ENCODE measurements at regions not wholly inside any gene's neighbourhood (a gene's known extent, or its start where the extent isn't known, plus 50 kb on each side); places are given as distances from the start of the nearest gene placed in this dataset.

DNA sequence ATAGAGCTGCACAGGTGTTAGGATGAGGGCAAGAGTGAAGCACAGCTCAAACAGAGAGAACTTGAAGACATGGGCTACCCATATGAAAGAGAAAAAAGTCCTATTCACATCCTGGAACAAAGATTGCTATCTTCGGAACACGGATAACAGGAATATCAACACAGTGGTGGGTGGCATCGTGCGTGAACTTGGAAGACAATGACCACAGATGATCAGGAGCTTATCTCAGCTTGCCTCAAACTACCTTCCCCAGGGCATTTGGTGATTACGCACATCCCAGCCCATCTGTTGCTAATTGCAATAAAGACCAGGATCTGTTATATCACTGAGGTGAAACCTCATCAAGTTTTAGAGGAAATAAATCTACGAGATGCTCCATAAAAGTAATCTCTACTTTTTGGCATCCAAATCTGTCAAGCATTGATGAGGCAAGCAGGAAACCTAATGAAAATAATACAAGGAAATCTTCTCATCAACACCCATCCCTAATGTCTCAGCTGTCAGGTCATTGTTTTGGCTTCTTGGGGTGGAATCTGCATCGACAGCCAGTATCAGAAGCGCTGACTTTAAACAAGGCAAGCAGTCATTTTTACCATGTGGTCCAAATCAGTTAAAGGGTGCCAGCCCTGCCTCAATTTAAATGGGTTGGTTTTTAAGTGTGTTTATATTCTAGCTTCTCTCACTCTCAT lies 188.2 kb downstream of the SPCS3 start:
- DNase-seq (ENCODE audit: low read depth, low spot score), result no peak

DNA sequence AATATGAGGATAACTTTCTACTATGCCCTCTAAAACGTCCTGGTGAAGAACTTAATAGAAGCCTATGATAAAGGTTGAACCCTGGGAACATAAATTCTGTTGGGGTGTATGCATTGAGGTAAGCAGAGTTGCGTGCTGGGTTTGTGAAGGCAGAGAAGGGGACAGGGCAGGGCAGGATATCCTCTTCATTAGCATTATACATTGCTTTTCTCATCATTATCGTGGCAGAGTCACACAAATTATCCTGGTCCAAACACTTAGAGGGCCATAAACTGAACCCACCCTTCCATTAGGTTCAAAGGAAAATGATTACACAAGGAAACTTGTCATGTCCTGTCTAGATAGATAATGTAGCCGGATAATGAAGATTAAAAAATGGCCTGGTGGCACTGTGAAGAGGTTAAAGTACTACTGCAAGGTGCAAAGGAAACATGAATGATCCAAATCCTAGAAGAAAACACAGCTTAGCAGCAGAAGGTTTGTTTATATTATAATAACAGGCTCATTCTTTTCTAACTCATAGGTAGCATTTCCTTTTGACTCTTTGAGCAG lies 189.1 kb downstream of the SPCS3 start:
- no peak for DNase-seq (ENCODE audit: low read depth, low spot score)

DNA sequence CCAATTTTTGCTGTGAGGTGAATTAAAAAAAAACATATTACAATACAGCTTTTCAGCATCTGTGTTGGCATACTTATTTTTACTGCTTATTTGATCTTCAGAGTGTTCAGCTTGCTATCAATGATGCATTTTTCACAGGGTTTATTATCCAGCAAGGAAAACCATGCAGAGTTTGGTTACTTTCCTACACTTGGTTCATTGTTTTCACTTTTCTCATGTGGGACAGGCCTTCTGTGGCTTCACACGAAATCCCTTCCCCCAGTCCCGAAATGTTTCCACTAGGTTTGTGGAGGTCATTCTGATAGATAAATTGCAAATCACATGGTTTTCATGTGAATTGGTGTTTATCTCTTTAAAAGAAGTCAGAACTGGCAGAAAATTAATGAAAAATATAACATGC lies 205.8 kb downstream of the SPCS3 start:
- no peak for DNase-seq (ENCODE audit: low read depth, low spot score)

- DNase-seq (ENCODE audit: low read depth, low spot score), result no peak
Measured at GRCh38 chr4:176526704-176527103, 206.9 kb downstream of the SPCS3 start.

DNA sequence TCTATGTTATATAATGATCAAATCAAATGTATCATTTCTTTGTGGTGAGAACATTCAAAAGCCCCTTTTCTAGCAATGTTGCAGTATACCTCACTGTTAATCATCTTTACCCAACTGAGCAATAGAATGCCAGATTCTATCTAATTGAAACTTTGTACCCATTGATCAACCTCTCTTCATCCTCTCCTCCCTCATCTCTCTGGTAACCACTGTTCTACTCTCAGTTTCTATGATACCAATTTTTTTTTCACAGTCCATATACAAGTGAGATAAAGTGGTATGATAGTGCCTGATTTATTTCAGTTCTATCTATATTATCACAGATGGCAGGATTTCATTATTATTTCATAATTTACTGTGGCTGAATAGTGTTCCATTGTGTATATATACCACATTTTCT lies 209.8 kb downstream of the SPCS3 start:
- no peak for DNase-seq (ENCODE audit: low read depth, low spot score)

- no peak for DNase-seq (ENCODE audit: low read depth, low spot score)
Measured at GRCh38 chr4:176533159-176533558, 213.4 kb downstream of the SPCS3 start.

- no peak for DNase-seq (ENCODE audit: low read depth, low spot score)
Measured at GRCh38 chr4:176534566-176534965, 214.8 kb downstream of the SPCS3 start.

GRCh38 chr4:176538217-176538925 lies 218.6 kb downstream of the SPCS3 start:
- no peak for DNase-seq (ENCODE audit: low read depth, low spot score)

GRCh38 chr4:176539091-176539784 lies 219.5 kb downstream of the SPCS3 start:
- DNase-seq (ENCODE audit: low read depth, low spot score), result no peak

- DNase-seq (ENCODE audit: low read depth, low spot score), result no peak
Measured at GRCh38 chr4:176539785-176540175, 220.0 kb downstream of the SPCS3 start.

DNA sequence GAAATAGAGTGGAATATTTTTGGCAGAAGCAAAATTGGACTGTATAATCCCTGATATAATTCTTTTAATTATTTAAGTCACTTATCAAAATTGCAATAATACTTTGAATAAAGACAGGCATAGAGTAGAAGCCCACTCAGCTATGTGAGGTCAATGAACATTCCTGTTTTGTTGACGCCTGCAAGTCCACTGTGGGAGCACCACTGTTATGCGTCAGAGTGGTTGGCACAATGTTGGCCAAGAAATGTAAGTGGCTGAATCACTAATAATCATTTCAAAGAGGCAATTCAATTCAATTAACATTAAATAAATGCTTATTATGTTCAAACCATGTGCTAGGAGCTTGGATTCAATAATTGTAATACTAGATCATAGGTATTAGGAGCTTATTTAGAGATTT lies 221.0 kb downstream of the SPCS3 start:
- no peak for DNase-seq (ENCODE audit: low read depth, low spot score)

DNA sequence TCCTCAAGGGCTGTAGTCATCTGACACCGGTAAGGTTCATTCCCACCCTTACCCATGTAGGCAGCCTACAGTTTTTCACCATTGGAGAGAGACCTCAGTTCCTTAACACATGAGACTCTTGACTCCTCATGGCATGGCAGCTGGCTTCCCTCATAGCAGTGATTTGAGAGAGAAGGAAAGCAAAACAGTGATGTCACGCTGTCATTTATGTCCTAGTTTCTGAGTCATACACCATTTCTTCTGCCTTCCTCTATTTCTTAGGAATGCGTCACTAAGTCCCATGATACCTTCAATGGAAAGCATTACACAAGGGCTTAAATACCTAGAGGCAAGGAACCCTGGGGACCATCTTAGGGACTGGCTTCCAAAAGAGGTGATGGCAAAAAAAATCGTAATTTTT lies 226.1 kb downstream of the SPCS3 start:
- DNase-seq (ENCODE audit: low read depth, low spot score), result no peak

DNA sequence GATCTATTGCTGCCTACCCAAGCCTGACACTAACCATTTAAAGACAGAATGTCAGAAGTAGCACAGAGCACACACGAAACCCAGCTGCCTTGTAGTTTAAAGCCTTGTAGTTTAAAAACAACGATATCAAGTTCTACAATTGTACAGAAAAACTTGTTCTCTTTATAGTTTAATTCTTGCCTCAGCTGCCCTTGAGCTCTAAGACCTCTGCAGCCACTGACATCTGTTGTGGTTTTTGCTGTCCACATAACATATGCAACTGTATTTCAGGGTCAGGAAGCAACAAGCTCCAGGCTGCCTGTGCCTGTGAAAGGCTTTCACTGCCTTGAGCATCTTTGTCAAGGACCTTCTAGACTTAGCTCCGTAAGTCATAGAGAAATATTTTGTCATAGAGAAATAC lies 227.2 kb downstream of the SPCS3 start:
- no peak for DNase-seq (ENCODE audit: low read depth, low spot score)

- DNase-seq (ENCODE audit: low read depth, low spot score), result no peak
Measured at GRCh38 chr4:176548571-176548970, 228.8 kb downstream of the SPCS3 start.

GRCh38 chr4:176549161-176549865 lies 229.5 kb downstream of the SPCS3 start:
- DNase-seq (ENCODE audit: low read depth, low spot score), result no peak

GRCh38 chr4:176558661-176559060 lies 234.1 kb downstream of the VEGFC start:
- DNase-seq (ENCODE audit: low read depth, low spot score), result no peak

DNA sequence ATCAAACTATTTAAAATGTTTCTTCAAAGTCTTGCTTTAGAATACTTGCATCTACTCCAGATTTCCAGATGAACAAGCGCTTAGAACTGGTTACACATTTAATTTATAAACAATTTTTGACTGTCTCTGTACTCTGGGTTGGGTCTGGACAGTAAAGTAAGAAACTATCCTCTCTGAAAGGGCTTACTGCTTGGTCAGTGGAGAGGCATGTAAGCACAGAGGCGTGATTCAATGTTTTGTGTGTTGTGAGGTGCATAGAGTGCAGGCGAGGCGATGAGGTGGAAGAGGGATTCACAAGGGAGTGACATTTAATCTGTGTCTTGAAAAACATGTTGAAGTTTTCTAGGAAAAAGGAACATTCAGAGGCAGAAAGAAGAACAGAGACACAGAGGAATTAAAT lies 231.4 kb downstream of the VEGFC start:
- no peak for DNase-seq (ENCODE audit: low read depth, low spot score)

- no peak for DNase-seq (ENCODE audit: low read depth, low spot score)
Measured at GRCh38 chr4:176563591-176563990, 229.1 kb downstream of the VEGFC start.

GRCh38 chr4:176565049-176565448 lies 227.7 kb downstream of the VEGFC start:
- no peak for DNase-seq (ENCODE audit: low read depth, low spot score)

DNA sequence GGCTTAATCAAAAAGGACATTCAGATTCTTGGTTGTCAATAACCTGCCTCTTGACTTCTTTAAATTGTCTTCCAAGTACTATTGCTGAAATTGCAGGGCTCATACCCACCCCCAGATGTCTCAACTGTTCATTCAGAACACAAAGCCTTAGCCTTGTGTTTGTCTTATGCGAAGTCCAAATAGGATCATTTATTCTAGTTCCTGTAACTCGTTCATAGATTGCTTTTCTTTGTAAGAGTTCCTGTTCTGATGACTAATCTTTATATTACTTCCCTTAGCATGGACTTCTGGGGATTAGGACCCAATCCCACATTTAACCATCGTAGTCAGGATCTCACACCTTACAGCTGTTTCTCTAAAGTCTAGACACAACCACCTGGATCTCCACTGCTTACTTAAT lies 226.0 kb downstream of the VEGFC start:
- no peak for DNase-seq (ENCODE audit: low read depth, low spot score)

DNA sequence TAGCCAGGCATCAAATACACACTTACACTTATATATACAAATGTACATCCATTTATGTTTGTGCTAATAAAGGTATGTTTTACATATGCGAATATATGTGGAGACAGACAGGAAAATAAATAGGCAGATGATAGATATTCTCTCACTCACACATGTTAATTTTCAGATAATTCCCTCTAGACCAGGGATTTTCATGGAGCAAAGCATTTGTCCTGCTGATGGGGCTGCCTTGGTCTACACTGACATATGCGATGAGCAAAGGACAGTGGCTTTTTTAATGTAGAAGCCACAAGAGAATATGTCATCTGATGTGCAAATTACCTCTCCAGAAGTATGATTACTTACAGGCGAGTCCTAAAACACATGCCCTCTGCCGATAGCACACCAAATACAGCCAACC lies 224.5 kb downstream of the VEGFC start:
- no peak for DNase-seq (ENCODE audit: low read depth, low spot score)

- DNase-seq (ENCODE audit: low read depth, low spot score), result no peak
Measured at GRCh38 chr4:176569301-176569700, 223.4 kb downstream of the VEGFC start.

Data from pulmonary artery endothelial cell (primary cell).